ENCODE measurements at regions not wholly inside any gene's neighbourhood (a gene's known extent, or its start where the extent isn't known, plus 50 kb on each side); places are given as distances from the start of the nearest gene placed in this dataset.

DNA sequence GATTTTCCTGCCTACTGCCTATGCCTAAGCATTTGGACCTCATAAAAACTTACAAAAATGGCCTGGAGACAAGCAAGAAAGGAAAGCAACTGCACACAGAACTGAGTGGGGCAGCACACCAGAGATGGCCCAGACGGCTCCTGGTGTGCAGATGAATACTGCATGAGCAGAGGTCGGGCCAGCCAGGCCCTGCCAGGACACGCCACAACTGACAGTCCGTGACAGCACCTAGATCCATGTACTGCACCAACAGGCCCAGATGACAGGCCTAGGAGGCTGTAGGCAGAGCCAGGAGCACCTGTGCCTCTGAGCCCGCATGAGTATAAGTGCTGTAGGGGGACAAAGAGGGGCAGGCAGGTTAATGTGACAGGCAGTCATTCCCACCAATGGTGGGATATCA lies 160.2 kb downstream of the IGLL1 start:
- Histone ChIP-seq H3K9ac (ENCODE audit: insufficient read depth, low read length, poor library complexity, severe bottlenecking) (no peak overlapping the region), H3K4me1 (ENCODE audit: control insufficient read depth in 1 of 2, insufficient read depth in 2 of 2, low read length in 2 of 2) (no peaks in the 10 kb centered on the region), H2AFZ (ENCODE audit: insufficient read depth, low read depth, low read length, poor library complexity, severe bottlenecking) (no peak overlapping the region), H3K27ac (ENCODE audit: low read depth in 1 of 2, low read length in 2 of 2) (no peak overlapping the region), H3K79me2 (ENCODE audit: insufficient read depth, low read length) (no peaks in the 10 kb centered on the region), H4K20me1 (ENCODE audit: insufficient read depth, low read length) (no peaks in the 10 kb centered on the region), H3K9me3 (replicated peaks in 1 of 2; ENCODE audit: control insufficient read depth in 1 of 2, insufficient read depth in 1 of 2, low read length in 2 of 2) (no peaks in the 10 kb centered on the region), H3K27me3 (ENCODE audit: control insufficient read depth in 2 of 2, insufficient read depth in 2 of 2, low read length in 2 of 2) (no peaks in the 10 kb centered on the region), H3K4me2 (replicated peaks; ENCODE audit: extremely low read depth, low read length, poor library complexity, severe bottlenecking) (no peak overlapping the region), H3K36me3 (replicated peaks in 1 of 2; ENCODE audit: control insufficient read depth in 1 of 2, insufficient read depth in 2 of 2, low read length in 2 of 2) (no peaks in the 10 kb centered on the region), H3K4me3 (replicated peaks in 1 of 3; ENCODE audit: low read depth in 2 of 3, low read length in 3 of 3) (no peak overlapping the region)
- WGBS (ENCODE audit: insufficient coverage) = 84% methylated on average over 4 of the region's 5 CpGs
- Mint-ChIP-seq H3K9me3 (no peaks in the 10 kb centered on the region), H3K27me3 (ENCODE audit: low read depth in 3 of 3) (peaks cover 4 to 5% (median 5%) of the 10 kb centered on the region in 3 donors), H3K36me3 (no peaks in the 10 kb centered on the region), H3K4me1 (peaks cover 5% of the 10 kb centered on the region), H3K4me3 (no peak overlapping the region), H3K27ac (peak overlapping the region in 1 of 7 donors; percentile 71)
- no peak for DNase-seq
- intact Hi-C loops (cut with micrococcal nuclease) = no loop called here
- TF ChIP-seq, protein P1, sequence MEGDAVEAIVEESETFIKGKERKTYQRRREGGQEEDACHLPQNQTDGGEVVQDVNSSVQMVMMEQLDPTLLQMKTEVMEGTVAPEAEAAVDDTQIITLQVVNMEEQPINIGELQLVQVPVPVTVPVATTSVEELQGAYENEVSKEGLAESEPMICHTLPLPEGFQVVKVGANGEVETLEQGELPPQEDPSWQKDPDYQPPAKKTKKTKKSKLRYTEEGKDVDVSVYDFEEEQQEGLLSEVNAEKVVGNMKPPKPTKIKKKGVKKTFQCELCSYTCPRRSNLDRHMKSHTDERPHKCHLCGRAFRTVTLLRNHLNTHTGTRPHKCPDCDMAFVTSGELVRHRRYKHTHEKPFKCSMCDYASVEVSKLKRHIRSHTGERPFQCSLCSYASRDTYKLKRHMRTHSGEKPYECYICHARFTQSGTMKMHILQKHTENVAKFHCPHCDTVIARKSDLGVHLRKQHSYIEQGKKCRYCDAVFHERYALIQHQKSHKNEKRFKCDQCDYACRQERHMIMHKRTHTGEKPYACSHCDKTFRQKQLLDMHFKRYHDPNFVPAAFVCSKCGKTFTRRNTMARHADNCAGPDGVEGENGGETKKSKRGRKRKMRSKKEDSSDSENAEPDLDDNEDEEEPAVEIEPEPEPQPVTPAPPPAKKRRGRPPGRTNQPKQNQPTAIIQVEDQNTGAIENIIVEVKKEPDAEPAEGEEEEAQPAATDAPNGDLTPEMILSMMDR (IDR thresholded peaks at IDR 0.05) = no peak

DNA sequence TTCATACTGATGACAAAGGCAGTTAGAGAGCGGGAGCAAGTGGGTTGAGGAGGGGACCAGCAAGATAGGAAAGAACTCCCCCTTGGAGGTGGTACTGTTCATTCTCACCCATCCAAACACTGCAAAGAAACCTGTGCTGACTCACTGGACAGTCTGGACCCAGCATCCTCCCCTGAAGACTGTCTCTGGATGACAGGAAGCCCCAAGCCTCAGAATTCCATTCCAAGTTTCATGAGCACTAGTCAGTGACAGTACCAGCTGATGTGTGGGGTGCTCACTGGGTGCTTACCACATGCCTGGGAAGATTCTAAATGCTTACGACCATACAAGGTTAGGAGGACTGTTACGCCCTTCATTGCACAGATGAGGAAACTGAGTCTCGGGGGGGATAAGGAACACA lies 160.9 kb downstream of the IGLL1 start:
- H3K9ac ChIP-seq (ENCODE audit: insufficient read depth, low read length, poor library complexity, severe bottlenecking) = no peak overlapping the region
- no peak overlapping the region for H3K4me3 Mint-ChIP-seq
- H3K36me3 ChIP-seq (replicated peaks in 1 of 2; ENCODE audit: control insufficient read depth in 1 of 2, insufficient read depth in 2 of 2, low read length in 2 of 2) = no peaks in the 10 kb centered on the region
- H3K4me1 Mint-ChIP-seq = peaks cover 5% of the 10 kb centered on the region
- intact Hi-C loops (cut with micrococcal nuclease) = no loop called here
- H3K9me3 ChIP-seq (replicated peaks in 1 of 2; ENCODE audit: control insufficient read depth in 1 of 2, insufficient read depth in 1 of 2, low read length in 2 of 2) = no peaks in the 10 kb centered on the region
- H4K20me1 ChIP-seq (ENCODE audit: insufficient read depth, low read length) = no peaks in the 10 kb centered on the region
- no peaks in the 10 kb centered on the region for H3K36me3 Mint-ChIP-seq
- peaks cover 2 to 5% (median 2%) of the 10 kb centered on the region in 3 donors for H3K27me3 Mint-ChIP-seq (ENCODE audit: low read depth in 3 of 3)
- no peak for DNase-seq
- no peak overlapping the region for H3K27ac ChIP-seq (ENCODE audit: low read depth in 1 of 2, low read length in 2 of 2)
- TF ChIP-seq, protein P1 (IDR thresholded peaks at IDR 0.05) = no peak
- H2AFZ ChIP-seq (ENCODE audit: insufficient read depth, low read depth, low read length, poor library complexity, severe bottlenecking) = no peak overlapping the region
- no peak overlapping the region for H3K4me2 ChIP-seq (replicated peaks; ENCODE audit: extremely low read depth, low read length, poor library complexity, severe bottlenecking)
- H3K9me3 Mint-ChIP-seq = no peaks in the 10 kb centered on the region
- H3K27ac Mint-ChIP-seq = no peak overlapping the region
- 100% methylated on average over 1 of the region's 4 CpGs for WGBS (ENCODE audit: insufficient coverage)
- no peaks in the 10 kb centered on the region for H3K79me2 ChIP-seq (ENCODE audit: insufficient read depth, low read length)
- no peaks in the 10 kb centered on the region for H3K4me1 ChIP-seq (ENCODE audit: control insufficient read depth in 1 of 2, insufficient read depth in 2 of 2, low read length in 2 of 2)
- H3K27me3 ChIP-seq (ENCODE audit: control insufficient read depth in 2 of 2, insufficient read depth in 2 of 2, low read length in 2 of 2) = no peaks in the 10 kb centered on the region
- no peak overlapping the region for H3K4me3 ChIP-seq (replicated peaks in 1 of 3; ENCODE audit: low read depth in 2 of 3, low read length in 3 of 3)
